ENCODE measurements at regions not wholly inside any gene's neighbourhood (a gene's known extent, or its start where the extent isn't known, plus 50 kb on each side); places are given as distances from the start of the nearest gene placed in this dataset.

- POLR2A ChIA-PET: no interaction called here
- no peak for DNase-seq (ENCODE audit: low read depth, low spot score)
- CTCF ChIA-PET: no interaction called here
- TF ChIP-seq, protein P1, sequence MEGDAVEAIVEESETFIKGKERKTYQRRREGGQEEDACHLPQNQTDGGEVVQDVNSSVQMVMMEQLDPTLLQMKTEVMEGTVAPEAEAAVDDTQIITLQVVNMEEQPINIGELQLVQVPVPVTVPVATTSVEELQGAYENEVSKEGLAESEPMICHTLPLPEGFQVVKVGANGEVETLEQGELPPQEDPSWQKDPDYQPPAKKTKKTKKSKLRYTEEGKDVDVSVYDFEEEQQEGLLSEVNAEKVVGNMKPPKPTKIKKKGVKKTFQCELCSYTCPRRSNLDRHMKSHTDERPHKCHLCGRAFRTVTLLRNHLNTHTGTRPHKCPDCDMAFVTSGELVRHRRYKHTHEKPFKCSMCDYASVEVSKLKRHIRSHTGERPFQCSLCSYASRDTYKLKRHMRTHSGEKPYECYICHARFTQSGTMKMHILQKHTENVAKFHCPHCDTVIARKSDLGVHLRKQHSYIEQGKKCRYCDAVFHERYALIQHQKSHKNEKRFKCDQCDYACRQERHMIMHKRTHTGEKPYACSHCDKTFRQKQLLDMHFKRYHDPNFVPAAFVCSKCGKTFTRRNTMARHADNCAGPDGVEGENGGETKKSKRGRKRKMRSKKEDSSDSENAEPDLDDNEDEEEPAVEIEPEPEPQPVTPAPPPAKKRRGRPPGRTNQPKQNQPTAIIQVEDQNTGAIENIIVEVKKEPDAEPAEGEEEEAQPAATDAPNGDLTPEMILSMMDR (IDR thresholded peaks at IDR 0.05; ENCODE audit: insufficient read depth, low read length, missing control alignments): no peak
- H3K4me3 ChIP-seq (ENCODE audit: low read depth, low read length): no peak overlapping the region
These were observed 154.3 kb downstream of the RMST start for GRCh38 chr12:97616946-97617345.

- POLR2A ChIA-PET: no interaction called here
- H3K4me3 ChIP-seq (ENCODE audit: low read depth, low read length): no peak overlapping the region
- CTCF ChIA-PET: no interaction called here
- no peak for DNase-seq (ENCODE audit: low read depth, low spot score)
- TF ChIP-seq, protein P1 (IDR thresholded peaks at IDR 0.05; ENCODE audit: insufficient read depth, low read length, missing control alignments): no peak
These were observed 166.4 kb downstream of the RMST start for GRCh38 chr12:97628962-97629361.

DNA sequence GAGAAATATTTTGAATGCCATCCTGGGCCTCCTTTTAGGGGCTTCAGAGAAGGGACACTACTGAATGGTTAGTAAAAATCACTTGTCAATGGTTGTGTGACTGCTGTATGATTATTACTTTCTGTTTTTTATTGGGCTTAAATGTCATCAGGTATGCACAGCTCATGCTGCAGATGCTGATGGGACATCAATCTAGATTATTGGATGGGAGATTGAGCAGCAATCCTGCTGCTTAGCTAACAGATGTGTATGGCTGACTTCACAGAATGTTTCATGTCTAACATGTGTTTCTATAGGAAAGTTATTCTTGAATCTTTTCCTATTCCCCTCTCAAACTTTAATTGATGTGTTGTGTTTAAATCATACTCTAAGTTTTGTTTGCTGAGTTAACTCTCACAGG is 166.8 kb downstream of the RMST start:
- DNase-seq (ENCODE audit: low read depth, low spot score): no peak
- CTCF ChIA-PET: no interaction called here
- no peak overlapping the region for H3K4me3 ChIP-seq (ENCODE audit: low read depth, low read length)
- TF ChIP-seq, protein P1 (IDR thresholded peaks at IDR 0.05; ENCODE audit: insufficient read depth, low read length, missing control alignments): no peak
- POLR2A ChIA-PET: no interaction called here

DNA sequence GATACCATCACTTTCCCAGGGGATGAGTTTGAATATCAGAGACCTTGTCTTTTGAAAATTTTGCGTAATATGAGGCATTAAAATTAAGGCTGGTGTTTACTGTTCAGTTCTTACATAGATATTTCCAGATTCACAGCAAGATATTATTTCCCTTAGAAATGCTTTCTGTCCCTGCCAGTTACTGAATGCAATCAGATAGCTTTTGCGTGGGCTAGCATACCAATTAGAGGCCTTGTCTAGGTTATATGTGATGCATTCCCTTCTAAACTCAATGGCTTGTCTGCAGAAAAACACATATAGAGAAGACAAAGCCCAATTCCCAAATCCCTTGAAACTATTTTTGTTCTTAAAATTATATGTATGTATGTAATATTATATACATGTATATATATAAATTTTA is 167.8 kb downstream of the RMST start:
- POLR2A ChIA-PET: no interaction called here
- H3K4me3 ChIP-seq (ENCODE audit: low read depth, low read length): no peak overlapping the region
- no peak for DNase-seq (ENCODE audit: low read depth, low spot score)
- TF ChIP-seq, protein P1 (IDR thresholded peaks at IDR 0.05; ENCODE audit: insufficient read depth, low read length, missing control alignments): no peak
- CTCF ChIA-PET: no interaction called here

- TF ChIP-seq, protein P1 (IDR thresholded peaks at IDR 0.05; ENCODE audit: insufficient read depth, low read length, missing control alignments): no peak
- CTCF ChIA-PET: no interaction called here
- no peak overlapping the region for H3K4me3 ChIP-seq (ENCODE audit: low read depth, low read length)
- DNase-seq (ENCODE audit: low read depth, low spot score): no peak
- POLR2A ChIA-PET: no interaction called here
These were observed 168.3 kb downstream of the RMST start for GRCh38 chr12:97630875-97631274.

DNA sequence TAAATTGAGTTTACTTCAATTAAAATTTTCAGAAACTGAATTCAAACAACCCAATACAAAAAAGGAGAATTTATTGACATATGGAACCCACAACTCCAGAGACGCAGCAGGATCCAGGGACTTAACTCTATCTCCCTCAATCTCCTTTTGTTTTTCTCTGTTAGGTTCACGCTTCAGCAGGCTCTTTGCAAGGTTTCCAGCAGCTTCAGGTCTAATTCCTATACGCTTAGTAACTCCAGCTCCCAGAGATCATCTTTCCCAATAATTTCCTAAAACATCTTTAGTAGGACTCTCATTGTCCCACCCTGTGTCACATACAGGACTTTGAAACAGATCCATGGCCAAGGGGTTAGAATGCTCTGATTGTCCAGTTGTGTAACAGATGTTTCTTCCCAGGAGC is 175.2 kb downstream of the RMST start:
- POLR2A ChIA-PET: no interaction called here
- CTCF ChIA-PET: no interaction called here
- TF ChIP-seq, protein P1 (IDR thresholded peaks at IDR 0.05; ENCODE audit: insufficient read depth, low read length, missing control alignments): no peak
- no peak overlapping the region for H3K4me3 ChIP-seq (ENCODE audit: low read depth, low read length)
- no peak for DNase-seq (ENCODE audit: low read depth, low spot score)

All from AG04449 (cell line).